Vagina (tissue), 2 donors: ENCODE measurements at regions not wholly inside any gene's neighbourhood (a gene's known extent, or its start where the extent isn't known, plus 50 kb on each side); places are given as distances from the start of the nearest gene placed in this dataset.
"Not testable (repeated sequence)": the region's sequence is repeated elsewhere in the genome, so short reads cannot be mapped to it uniquely, and the experiment has no call there.

Experiments used
- CTCF ChIP-seq, 3 experiments: fragments of 450-650 bp in 2 of 3; fragments of 200-600 bp in 1 of 3; sonication (generic) in 1 of 3; IDR thresholded peaks; one replicate each; pipeline ENCODE4 v1.5.1; 2017 to 2019; ENCODE audit warnings: antibody characterized with exemption in 3 of 3, mild to moderate bottlenecking in 2 of 3, moderate library complexity in 2 of 3
- POLR2A ChIP-seq, 2 donors: fragments of 450-650 bp; IDR thresholded peaks; one replicate each; pipeline ENCODE4 v1.6.1; 2017; ENCODE audit warnings: antibody characterized with exemption in 2 of 2, mild to moderate bottlenecking in 2 of 2, moderate library complexity in 2 of 2
- POLR2AphosphoS5 ChIP-seq, 2 donors: sonication (generic); formaldehyde crosslinking; IDR thresholded peaks; one replicate each; pipeline ENCODE4 v1.9.0; 2017; ENCODE audit warnings: antibody characterized with exemption in 2 of 2, mild to moderate bottlenecking in 2 of 2, low read depth in 1 of 2; ENCODE audit not compliant: insufficient read depth in 1 of 2

DNA sequence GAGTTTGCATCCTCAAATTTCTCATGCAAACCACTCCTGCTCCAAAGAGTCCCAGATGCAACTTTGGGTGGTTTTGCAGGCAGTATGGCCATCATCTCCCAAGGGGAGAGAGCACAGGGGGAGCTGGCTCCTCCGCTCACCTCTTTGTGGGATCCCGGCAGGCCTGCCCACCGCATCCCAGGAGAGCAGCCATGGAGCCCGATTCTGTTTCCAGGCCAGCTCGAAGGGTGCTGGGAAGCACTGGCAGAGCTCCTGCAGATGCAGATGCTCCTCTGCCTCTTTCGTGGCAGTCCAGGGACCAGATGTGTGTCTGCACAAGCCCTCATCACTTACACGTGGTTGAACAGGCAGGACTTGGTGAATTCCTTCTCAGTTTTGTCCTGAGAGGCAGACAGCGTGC lies 239.3 kb upstream of the SGCG start:
- not testable (repeated sequence) for TF ChIP-seq POLR2AphosphoS5 (IDR thresholded peaks at IDR 0.05; ENCODE audit: insufficient read depth in 1 of 2, low read depth in 1 of 2); POLR2A (IDR thresholded peaks at IDR 0.05); CTCF (IDR thresholded peaks at IDR 0.05)
